ENCODE measurements at regions not wholly inside any gene's neighbourhood (a gene's known extent, or its start where the extent isn't known, plus 50 kb on each side); places are given as distances from the start of the nearest gene placed in this dataset.
"Not testable (repeated sequence)": the region's sequence is repeated elsewhere in the genome, so short reads cannot be mapped to it uniquely, and the experiment has no call there.

GRCh38 chr6:8627085-8627861, 191.9 kb upstream of the SLC35B3 start:
- DNase-seq (ENCODE audit: low spot score in 2 of 2) (no peak), ATAC-seq (no peak)
- no peak overlapping the region for H3K27ac Mint-ChIP-seq
- H3K9me3 Mint-ChIP-seq: no peaks in the 10 kb centered on the region
- H3K36me3 Mint-ChIP-seq: no peaks in the 10 kb centered on the region

GRCh38 chr6:8624665-8625064, 189.3 kb upstream of the SLC35B3 start:
- DNase-seq (ENCODE audit: low spot score in 2 of 2): no peak
- no peaks in the 10 kb centered on the region for H3K36me3 Mint-ChIP-seq
- H3K27ac Mint-ChIP-seq: no peak overlapping the region
- H3K9me3 Mint-ChIP-seq: no peaks in the 10 kb centered on the region
- no peak for ATAC-seq

GRCh38 chr6:8623441-8623840, 188.1 kb upstream of the SLC35B3 start:
- H3K9me3 Mint-ChIP-seq: peaks cover 0 to 1% of the 10 kb centered on the region in 2 donors
- ATAC-seq (no peak), DNase-seq (ENCODE audit: low spot score in 2 of 2) (no peak)
- H3K36me3 Mint-ChIP-seq: peaks cover 0 to 5% of the 10 kb centered on the region in 2 donors
- no peak overlapping the region for H3K27ac Mint-ChIP-seq

DNA sequence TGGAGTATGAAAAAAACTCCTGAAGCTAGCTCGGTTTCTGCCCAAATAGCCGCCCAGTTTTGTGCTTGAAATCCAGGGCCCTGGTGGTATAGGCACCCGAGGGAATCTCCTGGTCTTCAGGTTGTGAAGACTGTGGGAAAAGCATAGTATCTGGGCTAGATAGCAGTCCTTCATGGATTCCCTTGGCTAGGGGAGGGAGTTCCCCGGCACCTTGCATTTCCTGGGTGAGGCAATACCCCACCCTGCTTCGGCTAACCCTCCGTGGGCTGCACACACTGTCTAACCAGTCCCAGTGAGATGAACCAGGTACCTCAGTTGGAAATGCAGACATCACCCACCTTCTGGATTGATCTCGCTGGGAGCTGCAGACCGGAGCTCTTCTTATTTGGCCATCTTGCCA, 184.5 kb upstream of the SLC35B3 start:
- H3K9me3 Mint-ChIP-seq: peaks cover 0 to 16% of the 10 kb centered on the region in 2 donors
- DNase-seq (ENCODE audit: low spot score in 2 of 2) (no peak), ATAC-seq (no peak)
- H3K27ac Mint-ChIP-seq: no peak overlapping the region
- peaks cover 0 to 25% of the 10 kb centered on the region in 2 donors for H3K36me3 Mint-ChIP-seq

DNA sequence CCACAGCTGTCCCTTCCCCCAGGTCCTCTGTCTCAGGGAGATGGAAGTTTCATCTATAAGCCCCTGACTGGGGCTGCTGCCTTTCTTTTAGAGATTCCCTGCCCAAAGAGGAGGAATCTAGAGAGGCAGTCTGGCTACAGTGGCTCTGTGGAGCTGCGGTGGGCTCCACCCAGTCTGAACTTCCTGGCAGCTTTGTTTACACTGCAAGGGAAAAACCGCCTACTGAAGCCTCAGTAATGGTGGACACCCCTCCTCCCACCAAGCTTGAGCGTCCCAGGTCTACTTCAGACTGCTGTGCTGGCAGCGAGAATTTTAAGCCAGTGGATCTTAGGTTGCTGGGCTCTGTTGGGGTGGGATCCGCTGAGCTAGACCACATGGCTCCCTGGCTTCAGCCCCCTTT, 184.1 kb upstream of the SLC35B3 start:
- not testable (repeated sequence) for DNase-seq (ENCODE audit: low spot score in 2 of 2)

GRCh38 chr6:8608737-8609136, 173.4 kb upstream of the SLC35B3 start:
- no peak overlapping the region for H3K27ac Mint-ChIP-seq
- H3K9me3 Mint-ChIP-seq: peaks cover 9 to 10% of the 10 kb centered on the region in 2 donors
- peaks cover 0 to 9% of the 10 kb centered on the region in 2 donors for H3K36me3 Mint-ChIP-seq
- no peak for ATAC-seq
- DNase-seq (ENCODE audit: low spot score in 2 of 2): no peak

More for the DNA sequence above, 184.1 kb upstream of the SLC35B3 start:
- not testable (repeated sequence) for ATAC-seq, H3K27ac Mint-ChIP-seq
- Mint-ChIP-seq H3K36me3 (peaks cover 0 to 25% of the 10 kb centered on the region in 2 donors), H3K9me3 (peaks cover 0 to 16% of the 10 kb centered on the region in 2 donors)

DNA sequence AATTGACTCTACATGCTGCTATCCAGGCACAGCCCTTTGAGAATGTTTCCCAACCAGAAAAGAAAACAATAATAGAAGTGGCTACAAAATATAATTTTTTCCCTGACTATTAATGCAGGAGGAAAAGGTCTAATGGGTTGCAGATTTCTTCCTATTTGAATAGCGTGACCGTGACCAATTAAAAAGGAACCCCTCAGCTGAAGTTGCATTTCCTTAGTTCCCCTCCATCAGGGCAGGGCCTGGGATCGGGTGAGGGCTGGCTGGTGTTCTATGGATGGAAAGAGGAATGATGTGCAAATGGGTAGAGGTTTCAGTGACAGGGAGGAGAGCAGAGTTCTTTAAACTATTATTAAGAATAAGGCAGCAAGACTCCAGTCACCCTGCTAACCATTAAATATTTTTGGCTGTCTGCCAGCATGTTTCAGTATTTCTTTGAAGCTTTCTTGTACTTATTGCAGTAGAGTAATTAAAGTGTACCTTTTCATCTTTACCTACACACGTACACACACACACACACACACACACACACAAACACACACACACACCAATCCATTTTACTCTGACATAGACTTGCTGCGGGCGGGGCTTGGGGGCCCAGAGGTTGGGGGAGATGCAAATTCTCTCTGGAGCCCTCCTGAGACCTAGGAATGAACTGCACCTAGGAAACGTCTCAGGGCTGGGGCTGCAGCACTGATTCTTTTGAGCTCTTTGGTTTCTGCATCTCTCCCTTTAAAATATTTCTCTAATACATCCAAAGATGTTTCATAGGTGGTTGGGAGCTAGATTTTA, 154.8 kb upstream of the SLC35B3 start:
- no peak for ATAC-seq
- peaks cover 4% of the 10 kb centered on the region in 2 donors for H3K9me3 Mint-ChIP-seq
- H3K27ac Mint-ChIP-seq: no peak overlapping the region
- no peak for DNase-seq (ENCODE audit: low spot score in 2 of 2)
- H3K36me3 Mint-ChIP-seq: no peaks in the 10 kb centered on the region

DNA sequence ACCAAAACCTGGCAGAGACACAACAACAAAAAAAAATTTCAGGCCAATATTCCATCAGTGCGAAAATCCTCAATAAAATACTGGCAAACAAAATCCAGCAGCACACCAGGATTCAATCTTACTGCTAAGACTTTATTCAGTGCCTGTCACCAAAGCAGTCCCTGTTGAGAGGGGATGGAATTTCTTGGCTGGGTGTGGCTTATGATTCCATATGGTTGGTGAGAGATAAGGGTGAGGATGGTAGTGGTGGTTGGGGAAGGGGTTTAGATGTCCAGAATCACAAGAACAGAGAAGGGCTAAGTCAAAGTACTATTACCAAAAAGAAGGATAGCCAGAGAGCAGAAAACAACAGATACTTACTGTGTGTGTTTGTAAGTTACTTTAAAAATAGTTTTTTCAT, 152.8 kb upstream of the SLC35B3 start:
- H3K36me3 Mint-ChIP-seq: no peaks in the 10 kb centered on the region
- no peak for ATAC-seq
- H3K9me3 Mint-ChIP-seq: peaks cover 0 to 10% of the 10 kb centered on the region in 2 donors
- no peak overlapping the region for H3K27ac Mint-ChIP-seq
- DNase-seq (ENCODE audit: low spot score in 2 of 2): no peak

- ATAC-seq: no peak
- no peaks in the 10 kb centered on the region for H3K36me3 Mint-ChIP-seq
These were observed 147.9 kb upstream of the SLC35B3 start for GRCh38 chr6:8583291-8583690.

GRCh38 chr6:8579372-8579771, 144.0 kb upstream of the SLC35B3 start:
- DNase-seq (ENCODE audit: low spot score in 2 of 2) (no peak), ATAC-seq (no peak)
- Mint-ChIP-seq H3K9me3 (peaks cover 0 to 3% of the 10 kb centered on the region in 2 donors), H3K27ac (no peak overlapping the region), H3K36me3 (no peaks in the 10 kb centered on the region)

More at GRCh38 chr6:8583291-8583690, 147.9 kb upstream of the SLC35B3 start:
- no peak for DNase-seq (ENCODE audit: low spot score in 2 of 2)
- Mint-ChIP-seq H3K27ac (no peak overlapping the region), H3K9me3 (peaks cover 0 to 9% of the 10 kb centered on the region in 2 donors)

GRCh38 chr6:8578006-8578405, 142.7 kb upstream of the SLC35B3 start:
- Mint-ChIP-seq H3K27ac (no peak overlapping the region), H3K9me3 (peaks cover 0 to 2% of the 10 kb centered on the region in 2 donors), H3K36me3 (no peaks in the 10 kb centered on the region)
- DNase-seq (ENCODE audit: low spot score in 2 of 2): no peak
- ATAC-seq: no peak

- Mint-ChIP-seq H3K9me3 (no peaks in the 10 kb centered on the region), H3K36me3 (no peaks in the 10 kb centered on the region), H3K27ac (no peak overlapping the region)
- no peak for DNase-seq (ENCODE audit: low spot score in 2 of 2)
- ATAC-seq: no peak
These were observed 139.6 kb upstream of the SLC35B3 start for GRCh38 chr6:8574749-8575468.

DNA sequence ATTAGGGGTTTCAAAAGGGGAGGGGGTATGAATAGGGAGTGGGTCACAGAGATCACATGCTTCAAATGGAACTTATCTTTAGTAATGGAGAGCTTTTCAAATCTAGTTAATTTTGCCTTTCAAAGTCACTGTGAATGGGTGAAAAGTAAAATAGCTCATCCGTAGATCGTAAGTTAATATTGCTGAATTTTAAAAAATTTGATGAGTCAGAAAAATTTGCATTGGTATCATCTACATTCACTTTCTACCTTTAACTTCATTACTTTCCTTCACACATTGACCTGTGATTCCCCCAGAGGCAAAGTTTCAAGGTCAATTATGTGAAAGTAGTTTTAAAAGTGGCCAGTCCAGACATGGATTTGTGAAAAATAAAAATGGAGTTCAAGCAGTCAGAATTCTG, 139.0 kb upstream of the SLC35B3 start:
- Mint-ChIP-seq H3K9me3 (peaks cover 0 to 5% of the 10 kb centered on the region in 2 donors), H3K27ac (no peak overlapping the region), H3K36me3 (no peaks in the 10 kb centered on the region)
- ATAC-seq (no peak), DNase-seq (ENCODE audit: low spot score in 2 of 2) (no peak)

- DNase-seq (ENCODE audit: low spot score in 2 of 2): no peak
- ATAC-seq: no peak
- H3K9me3 Mint-ChIP-seq: peaks cover 0 to 5% of the 10 kb centered on the region in 2 donors
- H3K36me3 Mint-ChIP-seq: no peaks in the 10 kb centered on the region
- H3K27ac Mint-ChIP-seq: no peak overlapping the region
These were observed 135.0 kb upstream of the SLC35B3 start for GRCh38 chr6:8570256-8570920.

DNA sequence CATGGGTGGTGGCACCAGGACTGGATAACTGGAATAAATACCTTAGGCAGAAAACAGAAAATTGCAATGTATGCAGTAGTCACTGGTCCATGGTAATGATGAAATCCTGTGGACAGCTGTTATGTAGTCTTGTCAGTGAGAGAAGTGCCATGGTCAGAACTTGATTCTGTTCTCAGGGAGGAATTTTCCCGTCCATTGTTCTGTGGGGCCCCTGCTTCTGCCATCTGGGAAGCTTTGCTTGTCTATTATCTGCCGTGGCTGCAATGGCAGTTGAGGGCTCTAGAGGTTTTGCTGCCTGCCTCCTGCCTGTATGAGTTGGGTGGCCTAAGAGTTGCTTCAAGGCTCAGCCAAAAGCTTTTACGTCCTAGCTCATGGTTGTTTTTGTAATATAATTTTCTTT, 126.8 kb upstream of the SLC35B3 start:
- DNase-seq (ENCODE audit: low spot score in 2 of 2) (no peak), ATAC-seq (no peak)
- Mint-ChIP-seq H3K27ac (no peak overlapping the region), H3K36me3 (no peaks in the 10 kb centered on the region), H3K9me3 (no peaks in the 10 kb centered on the region)

GRCh38 chr6:8558953-8559352, 123.6 kb upstream of the SLC35B3 start:
- Mint-ChIP-seq H3K9me3 (no peaks in the 10 kb centered on the region), H3K36me3 (no peaks in the 10 kb centered on the region), H3K27ac (no peak overlapping the region)
- ATAC-seq: no peak
- DNase-seq (ENCODE audit: low spot score in 2 of 2): no peak

All from activated naive CD4-positive, alpha-beta T cell treated with anti-CD3 and anti-CD28 coated beads, Interleukin-2, amount 50 U/mL, for 72 hours (primary cell).